Smooth muscle cell of the brain vasculature (primary cell): ENCODE measurements at regions not wholly inside any gene's neighbourhood (a gene's known extent, or its start where the extent isn't known, plus 50 kb on each side); places are given as distances from the start of the nearest gene placed in this dataset.

Source experiments
- DNase-seq: peaks from one replicate; pipeline ENCODE4 v3.0.0-alpha.2; 2012; ENCODE audit warnings: low read depth, low spot score

DNA sequence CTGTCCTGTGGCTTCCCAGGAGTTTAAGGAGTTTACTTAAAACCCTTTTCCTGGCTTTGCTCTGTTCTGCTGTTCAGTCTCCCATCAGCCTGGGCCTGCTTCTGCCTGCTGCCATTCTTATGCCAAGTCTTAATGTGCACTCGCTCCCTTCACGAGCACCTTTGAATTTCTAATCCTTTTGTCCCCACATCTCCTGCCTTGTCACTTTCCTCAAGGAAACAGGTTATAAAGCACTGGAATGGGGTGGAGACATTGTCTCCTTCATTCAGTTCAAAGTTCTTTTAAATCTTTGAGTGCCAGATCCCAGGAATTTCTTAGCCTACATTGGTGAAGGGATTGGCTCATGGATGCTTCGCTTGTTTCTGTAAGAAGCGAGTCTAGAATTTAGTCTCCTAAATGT lies 87.2 kb upstream of the LIFR start:
- DNase-seq, result no peak

DNA sequence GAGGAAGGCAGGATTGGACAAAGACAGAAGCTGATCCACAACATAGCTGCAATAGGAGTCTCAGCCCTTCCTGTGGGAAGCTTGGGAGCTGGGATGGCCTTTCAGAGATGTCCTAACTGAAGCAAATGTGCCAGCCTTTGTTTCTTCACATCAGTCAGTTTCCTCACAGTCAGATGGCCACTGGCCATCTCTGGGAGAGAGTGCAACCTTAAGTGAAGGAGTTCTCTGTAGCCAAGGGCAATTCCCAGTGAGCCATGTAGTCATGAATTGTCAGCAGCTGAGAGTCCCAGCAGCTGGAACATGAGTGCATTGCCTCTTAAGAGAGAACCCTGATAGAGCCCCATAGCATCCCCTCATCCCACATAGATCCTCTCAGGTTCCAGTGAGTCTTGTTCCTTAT lies 89.1 kb upstream of the LIFR start:
- DNase-seq, result no peak

- DNase-seq, result no peak
These were observed 92.4 kb upstream of the LIFR start for GRCh38 chr5:38648703-38649291.

DNA sequence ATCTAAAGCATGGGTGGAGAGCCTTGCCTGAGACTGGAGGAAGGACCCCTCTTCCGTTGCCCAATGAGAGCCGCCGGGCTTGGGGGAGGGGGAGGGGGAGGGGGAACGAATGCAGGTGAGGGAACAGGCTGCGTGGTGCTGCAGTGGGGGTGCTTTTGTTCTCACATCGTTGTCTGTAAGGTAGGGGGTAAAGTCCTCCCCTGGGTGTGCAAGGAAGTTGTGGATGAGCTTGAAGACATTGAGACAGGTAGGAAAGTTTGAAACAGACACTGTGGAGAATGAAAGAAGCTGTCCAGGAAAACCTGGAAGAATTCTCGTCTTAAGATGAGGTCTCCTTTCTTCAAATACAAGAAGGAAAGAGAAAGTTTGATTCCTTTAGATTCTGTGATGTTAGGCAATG lies 94.1 kb upstream of the LIFR start:
- no peak for DNase-seq

DNA sequence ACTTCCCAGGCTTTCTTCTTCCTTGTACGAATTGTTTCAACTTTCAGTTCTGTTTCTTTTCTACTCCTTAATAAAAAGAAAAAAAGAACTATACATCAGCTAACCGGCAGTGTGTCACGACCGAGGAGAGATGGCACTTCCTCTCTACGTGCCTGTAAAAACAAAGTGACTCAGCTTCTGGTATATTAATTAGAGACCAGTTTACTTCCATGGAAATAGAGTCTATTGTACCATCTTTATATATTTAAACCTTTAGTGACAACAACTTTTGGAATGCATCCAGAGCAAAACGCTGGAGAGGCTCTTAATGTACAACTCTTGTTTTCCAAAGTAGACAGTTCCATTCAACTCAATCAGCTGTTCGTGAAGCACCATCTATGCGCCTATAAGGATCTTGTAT lies 94.5 kb upstream of the LIFR start:
- DNase-seq, result no peak

DNA sequence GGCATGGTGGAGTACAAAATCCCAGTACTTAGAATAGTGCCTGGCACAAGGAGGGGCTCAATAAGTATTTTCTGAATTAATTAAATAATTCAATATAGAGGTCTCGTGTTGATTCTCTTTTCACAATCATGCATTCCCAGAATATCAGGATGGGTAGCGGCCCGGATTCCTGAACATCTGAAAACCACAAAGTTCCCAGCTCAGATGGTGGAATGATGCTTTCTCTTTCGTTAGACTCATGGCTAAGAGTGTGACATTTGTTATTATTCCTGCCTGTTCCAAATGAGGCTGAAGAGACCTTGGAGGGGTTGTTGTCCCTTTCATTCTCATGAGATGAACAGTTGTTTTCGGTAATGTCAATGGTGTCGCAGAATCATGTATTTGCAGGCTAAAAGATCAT lies 95.4 kb upstream of the LIFR start:
- no peak for DNase-seq

DNA sequence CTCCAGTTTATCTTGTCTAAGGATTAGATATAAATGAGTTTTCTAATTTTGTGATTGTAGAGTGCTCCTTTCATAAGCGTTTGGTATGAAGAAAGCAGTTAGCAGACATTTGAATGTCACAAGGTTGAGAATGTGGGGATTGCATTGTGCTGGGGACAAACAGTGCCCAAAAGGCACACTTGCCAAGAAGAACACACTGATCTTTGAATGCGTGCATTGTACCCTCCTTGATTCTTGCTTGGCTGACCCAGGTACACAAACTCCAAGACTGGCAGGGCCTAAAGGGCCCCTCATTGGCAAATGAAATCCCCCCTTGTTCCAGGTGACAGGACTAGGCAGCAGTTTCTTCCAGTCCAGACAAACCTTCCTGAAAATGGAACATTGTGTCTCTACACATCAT lies 96.9 kb upstream of the LIFR start:
- DNase-seq, result no peak

- DNase-seq, result no peak
These were observed 99.2 kb upstream of the LIFR start for GRCh38 chr5:38655691-38656090.

DNA sequence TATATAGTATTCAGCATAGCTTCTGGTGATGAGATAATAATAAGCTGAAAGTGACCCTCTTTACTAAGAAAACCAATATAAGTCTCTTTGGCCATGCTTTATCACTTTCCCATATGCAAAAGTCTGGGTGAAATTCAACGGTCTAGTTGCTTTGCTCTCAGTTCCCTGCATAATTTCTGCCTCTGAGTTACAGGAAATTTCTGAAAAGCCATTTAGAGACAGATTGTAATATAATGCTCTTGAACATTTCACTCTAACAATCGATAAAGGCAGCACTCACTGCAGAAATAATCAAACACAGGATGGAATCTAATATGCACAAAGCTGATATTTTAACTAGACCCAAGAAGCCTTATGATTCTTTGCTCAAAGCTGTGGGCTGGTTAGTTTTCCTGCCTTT lies 100.1 kb upstream of the LIFR start:
- no peak for DNase-seq

DNA sequence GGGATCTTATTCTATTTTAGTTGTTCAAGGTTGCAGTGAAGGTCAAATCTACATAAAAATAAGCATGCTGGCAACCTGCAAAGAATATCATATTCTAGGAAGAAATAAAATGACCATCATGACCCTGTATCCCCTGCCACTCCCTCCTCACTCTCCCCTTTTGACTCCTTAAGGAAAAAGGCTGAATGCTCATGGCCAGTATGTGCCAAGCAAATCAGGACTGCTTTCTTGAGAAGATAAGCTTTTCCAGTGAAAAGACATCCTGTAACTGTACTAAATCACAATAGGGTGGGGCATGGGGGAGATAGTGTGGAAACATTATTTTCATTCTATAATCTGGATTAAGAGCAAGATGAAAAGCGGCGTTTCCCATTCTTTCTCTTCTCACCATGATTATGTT lies 100.6 kb upstream of the LIFR start:
- no peak for DNase-seq

DNA sequence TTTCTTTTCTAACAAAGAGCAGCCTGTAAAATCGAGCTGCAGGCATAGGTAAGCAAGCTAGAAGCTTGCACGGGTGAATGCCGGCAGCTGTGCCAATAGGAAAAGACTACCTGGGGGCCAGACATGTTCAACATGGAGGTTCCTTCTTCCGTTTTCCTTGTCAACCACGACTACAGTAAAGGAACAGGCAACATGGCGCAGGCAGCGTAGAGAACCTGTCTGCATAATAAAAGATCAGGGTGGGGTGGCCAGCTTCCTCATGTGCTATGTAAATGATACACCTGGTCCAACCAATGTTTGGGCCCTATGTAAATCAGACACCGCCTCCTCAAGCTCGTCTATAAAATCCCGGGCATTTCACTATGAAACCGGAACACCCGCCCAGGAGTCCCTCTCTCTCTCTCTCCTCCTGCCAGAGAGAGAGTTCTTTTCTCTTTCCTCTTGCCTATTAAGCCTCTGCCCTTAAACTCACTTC lies 103.8 kb upstream of the LIFR start:
- DNase-seq, result no peak

- no peak for DNase-seq
These were observed 105.6 kb upstream of the LIFR start for GRCh38 chr5:38662090-38662489.

DNA sequence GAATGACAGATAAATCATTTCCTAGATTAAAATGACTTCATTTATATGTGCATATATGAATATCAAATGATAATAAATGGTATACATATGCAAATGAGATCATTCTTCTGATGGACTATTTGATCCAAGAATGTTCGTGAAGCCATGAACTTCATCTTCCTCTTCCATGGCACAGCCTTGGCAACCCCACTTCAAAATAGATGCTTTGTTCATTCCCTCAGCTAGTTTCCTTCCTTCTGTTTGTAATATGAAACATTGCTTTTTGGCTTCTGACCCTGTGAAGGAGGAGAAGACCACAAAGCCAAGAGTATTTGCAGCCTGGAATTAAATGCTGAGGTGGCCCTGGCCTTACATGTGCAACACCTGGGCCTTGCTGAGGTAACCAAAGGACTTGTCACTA lies 106.8 kb upstream of the LIFR start:
- no peak for DNase-seq

DNA sequence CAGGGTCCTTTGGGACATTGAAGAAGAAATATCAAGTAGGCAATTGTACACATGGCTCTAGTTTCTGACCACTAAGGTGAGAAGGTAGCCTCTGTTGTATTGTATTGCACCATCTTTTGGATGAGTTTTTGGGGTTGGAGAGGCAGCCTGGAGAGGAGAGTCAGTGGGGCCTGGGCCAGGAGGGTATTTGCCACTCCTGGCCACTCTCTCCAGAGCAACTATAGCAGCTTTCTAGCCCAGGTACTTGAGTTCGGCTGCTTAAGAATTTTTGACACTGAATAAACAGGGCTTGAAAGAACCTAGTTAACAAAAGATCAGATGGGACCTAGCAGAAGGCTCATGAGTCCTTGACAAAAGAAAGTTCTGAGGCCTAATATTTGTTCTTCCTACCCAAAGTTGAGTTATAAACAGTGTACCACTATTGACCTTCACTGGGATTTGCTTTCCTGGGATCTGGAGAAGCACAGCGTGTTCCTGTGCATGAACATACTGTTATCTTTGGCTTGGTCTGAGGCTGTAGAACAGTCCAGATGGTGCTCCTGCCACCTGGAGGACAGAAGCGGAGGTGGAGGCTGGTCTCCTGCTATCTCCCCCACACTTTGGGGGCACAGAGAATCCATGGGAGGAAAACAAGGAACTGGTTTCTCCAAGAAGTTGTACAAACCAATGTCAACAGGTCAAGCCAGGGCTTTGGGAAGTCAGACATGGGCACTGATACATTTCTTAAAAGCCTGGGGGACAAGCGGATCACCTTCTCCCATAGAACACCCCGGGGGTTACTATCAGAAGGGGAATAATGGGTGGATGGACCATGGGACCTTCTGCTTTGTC lies 110.4 kb upstream of the LIFR start:
- DNase-seq, result peak; percentile 70

DNA sequence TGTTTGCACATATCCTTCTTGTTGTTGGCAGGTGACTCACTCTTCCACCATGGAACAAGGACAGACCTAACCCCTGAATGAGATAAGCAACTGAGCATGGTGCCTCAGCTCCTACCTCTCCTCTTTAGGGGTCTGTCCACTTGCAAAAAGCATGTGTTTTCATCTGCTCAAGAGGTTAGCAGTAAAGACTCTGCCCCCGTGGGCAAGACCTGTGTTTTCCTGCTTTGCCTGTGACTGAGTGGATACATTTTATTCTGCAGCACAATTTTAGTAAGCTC lies 111.0 kb upstream of the LIFR start:
- no peak for DNase-seq

- no peak for DNase-seq
These were observed 113.0 kb upstream of the LIFR start for GRCh38 chr5:38669361-38669880.

GRCh38 chr5:38670066-38670465 lies 113.6 kb upstream of the LIFR start:
- DNase-seq, result no peak

DNA sequence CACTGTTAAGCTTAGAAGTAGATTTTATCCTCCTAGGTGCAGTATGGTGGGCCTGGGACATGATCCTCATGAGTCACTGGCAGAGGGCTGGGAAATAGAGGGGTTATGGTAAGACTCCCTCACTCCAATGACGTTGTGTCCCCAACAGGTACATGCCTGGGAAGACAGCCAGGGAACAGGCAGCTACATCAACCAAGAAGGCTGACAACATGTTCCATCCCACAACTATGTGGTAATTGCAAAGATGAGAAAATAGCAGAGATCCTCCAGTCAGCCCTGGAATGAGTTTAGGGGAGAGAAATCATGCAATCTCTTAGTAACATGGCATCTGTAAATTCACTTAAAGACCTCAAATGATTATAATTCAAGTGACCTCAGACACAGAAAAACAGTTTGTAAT lies 114.4 kb upstream of the LIFR start:
- DNase-seq, result no peak

DNA sequence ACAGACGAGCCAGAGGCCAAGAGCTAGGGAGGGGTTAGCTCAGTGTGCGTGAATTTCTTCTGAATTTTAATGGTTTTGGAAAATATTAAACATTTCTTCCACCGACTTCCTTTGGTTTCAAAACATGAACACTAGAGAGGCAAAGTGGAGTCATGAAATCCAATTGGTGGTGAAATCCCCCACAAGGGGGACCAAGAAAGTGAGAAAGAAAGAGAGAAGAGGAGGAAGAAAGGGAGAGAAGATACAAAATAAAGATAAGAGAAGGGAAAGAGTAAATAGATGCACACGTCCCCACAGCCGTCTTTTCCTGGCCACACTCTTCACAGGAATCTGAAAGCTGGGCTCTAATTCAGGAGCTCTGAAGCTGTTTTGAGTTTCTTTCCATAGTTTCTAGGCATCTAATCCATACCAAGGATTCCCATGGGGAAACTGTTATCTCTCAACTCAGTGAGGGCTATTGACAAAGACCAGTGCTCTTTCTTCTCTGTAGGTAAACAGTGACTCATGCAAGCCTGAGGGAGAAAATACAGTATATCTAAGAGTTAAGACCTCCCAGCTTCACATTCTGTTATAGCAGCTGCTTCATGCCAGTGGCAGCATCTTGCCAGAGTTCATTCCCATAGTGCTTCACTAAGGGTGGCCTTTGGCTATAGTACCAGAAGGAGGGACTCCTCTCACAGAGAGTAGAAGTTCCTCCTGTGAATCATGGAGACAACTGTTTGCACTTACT lies 115.8 kb upstream of the LIFR start:
- DNase-seq, result peak; percentile 88

DNA sequence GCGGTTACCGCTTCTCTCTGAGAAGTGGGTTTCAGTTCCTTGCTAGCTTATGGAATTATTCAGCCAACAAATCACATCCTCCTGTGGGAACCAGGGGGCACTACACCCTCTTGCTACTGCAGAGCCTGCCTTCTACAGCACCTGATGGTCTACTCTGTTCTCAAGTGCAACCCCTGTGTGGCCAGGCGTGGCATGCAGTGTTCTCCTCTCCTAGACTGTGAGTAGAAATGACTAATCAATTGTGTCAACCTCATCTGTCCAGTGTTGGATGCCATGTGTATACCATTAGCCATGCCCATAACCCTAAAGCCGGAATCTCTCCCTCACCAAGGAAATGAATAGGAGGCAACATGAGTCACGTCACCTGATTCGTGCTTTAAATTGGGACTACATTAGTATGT lies 117.2 kb upstream of the LIFR start:
- DNase-seq, result no peak

DNA sequence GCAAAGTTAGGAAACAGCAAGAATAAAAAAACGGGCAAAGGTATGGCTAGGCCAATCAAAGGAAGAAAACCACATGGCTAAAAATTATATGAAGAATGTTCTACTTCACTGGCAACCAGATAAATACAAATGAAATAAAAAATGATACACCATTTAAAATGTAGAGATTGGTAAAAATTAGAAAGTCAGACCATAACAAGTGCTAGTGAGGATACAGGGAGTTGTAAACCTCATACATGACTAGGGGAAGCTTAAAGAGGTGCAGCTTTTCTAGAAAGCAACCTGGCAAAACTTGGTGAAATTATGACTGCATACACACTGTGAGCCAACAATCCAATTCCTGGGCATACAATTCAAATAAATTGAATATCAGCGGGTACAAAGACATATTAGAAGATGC lies 119.0 kb upstream of the LIFR start:
- no peak for DNase-seq

GRCh38 chr5:38677636-38678035 lies 121.2 kb upstream of the LIFR start:
- DNase-seq, result no peak

DNA sequence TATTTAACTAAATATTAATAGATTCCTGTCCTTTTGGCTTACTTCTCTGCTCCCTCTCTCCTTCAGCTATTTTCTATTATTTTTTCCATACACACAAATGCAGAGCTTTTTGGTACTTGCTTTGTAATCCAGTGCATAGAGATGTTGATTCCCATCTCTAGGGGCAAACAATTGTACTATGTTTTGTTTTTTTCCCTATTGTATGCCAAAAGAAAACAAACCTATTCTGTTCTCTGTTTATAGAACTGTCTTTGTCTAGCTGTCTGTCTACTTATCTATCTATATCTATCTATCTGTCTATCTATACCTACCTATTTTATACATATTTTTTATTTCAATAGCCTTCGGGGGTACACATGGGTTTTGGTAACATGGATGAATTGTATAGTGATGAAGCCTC lies 121.6 kb upstream of the LIFR start:
- no peak for DNase-seq
